ENCODE measurements at regions not wholly inside any gene's neighbourhood (a gene's known extent, or its start where the extent isn't known, plus 50 kb on each side); places are given as distances from the start of the nearest gene placed in this dataset.

DNA sequence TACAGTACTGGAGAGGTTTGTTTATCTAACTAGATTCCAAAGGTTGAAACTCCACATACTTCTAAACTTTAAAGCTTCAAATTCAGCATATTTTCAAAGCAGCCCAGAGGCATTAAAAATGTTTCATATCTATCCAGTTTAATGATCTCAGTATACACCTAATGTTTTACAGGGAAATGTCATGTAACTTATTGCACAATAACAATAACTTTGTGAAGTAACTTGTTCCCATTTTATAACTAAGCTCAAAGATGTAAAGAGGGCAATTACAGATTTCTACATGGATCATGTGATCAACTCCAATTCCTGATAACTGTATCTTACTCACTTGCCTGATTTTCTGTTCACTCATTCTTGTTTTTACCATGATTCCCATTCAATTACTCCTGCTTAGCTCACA, 610.0 kb downstream of the TAF11L14 start:
- Histone ChIP-seq H3K9me1 (ENCODE audit: control insufficient read depth, extremely low read depth, insufficient read depth, low read length) (no peaks in the 10 kb centered on the region), H3K4me3 (ENCODE audit: control insufficient read depth in 2 of 3, extremely low read depth in 1 of 3, insufficient read depth in 2 of 3, low read depth in 1 of 3, low read length in 3 of 3) (no peak overlapping the region), H3K9ac (ENCODE audit: control insufficient read depth, extremely low read depth, insufficient read depth, low read length) (no peak overlapping the region), H3K27me3 (ENCODE audit: control insufficient read depth, extremely low read depth, insufficient read depth, low read length) (no peaks in the 10 kb centered on the region), H3K79me2 (ENCODE audit: control insufficient read depth, insufficient read depth, low read length) (no peaks in the 10 kb centered on the region), H3K4me1 (ENCODE audit: control insufficient read depth, extremely low read depth, insufficient read depth, low read length) (no peaks in the 10 kb centered on the region), H3K27ac (ENCODE audit: control insufficient read depth, insufficient read depth, low read length) (no peak overlapping the region), H4K20me1 (ENCODE audit: control insufficient read depth, extremely low read depth, insufficient read depth, low read length) (no peaks in the 10 kb centered on the region), H3K36me3 (ENCODE audit: control insufficient read depth in 2 of 2, extremely low read depth in 1 of 2, insufficient read depth in 2 of 2, low read length in 2 of 2) (no peaks in the 10 kb centered on the region), H3K4me2 (ENCODE audit: control insufficient read depth, extremely low read depth, insufficient read depth, low read depth, low read length) (no peak overlapping the region), H2AFZ (ENCODE audit: control insufficient read depth, low read length) (no peak overlapping the region), H3K9me3 (ENCODE audit: control insufficient read depth, low read depth, low read length) (no peaks in the 10 kb centered on the region)
- no peak for FAIRE-seq
- no peak for DNase-seq (ENCODE audit: low read depth, low spot score)
- dilution Hi-C loops (cut with MboI; ENCODE audit: extremely low pct_ligation_motif_present, low sequenced_read_pairs) = no loop called here
- no peak for TF ChIP-seq EZH2 (IDR thresholded peaks at IDR 0.05; ENCODE audit: low read length)
- TF ChIP-seq, protein P1, sequence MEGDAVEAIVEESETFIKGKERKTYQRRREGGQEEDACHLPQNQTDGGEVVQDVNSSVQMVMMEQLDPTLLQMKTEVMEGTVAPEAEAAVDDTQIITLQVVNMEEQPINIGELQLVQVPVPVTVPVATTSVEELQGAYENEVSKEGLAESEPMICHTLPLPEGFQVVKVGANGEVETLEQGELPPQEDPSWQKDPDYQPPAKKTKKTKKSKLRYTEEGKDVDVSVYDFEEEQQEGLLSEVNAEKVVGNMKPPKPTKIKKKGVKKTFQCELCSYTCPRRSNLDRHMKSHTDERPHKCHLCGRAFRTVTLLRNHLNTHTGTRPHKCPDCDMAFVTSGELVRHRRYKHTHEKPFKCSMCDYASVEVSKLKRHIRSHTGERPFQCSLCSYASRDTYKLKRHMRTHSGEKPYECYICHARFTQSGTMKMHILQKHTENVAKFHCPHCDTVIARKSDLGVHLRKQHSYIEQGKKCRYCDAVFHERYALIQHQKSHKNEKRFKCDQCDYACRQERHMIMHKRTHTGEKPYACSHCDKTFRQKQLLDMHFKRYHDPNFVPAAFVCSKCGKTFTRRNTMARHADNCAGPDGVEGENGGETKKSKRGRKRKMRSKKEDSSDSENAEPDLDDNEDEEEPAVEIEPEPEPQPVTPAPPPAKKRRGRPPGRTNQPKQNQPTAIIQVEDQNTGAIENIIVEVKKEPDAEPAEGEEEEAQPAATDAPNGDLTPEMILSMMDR (optimal IDR thresholded peaks at IDR 0.05 in 1 of 3, IDR thresholded peaks at IDR 0.05 in 1 of 3, conservative IDR thresholded peaks at IDR 0.05 in 1 of 3; ENCODE audit: extremely low read depth in 1 of 3, insufficient read depth in 2 of 3, low read length in 3 of 3) = no peak

DNA sequence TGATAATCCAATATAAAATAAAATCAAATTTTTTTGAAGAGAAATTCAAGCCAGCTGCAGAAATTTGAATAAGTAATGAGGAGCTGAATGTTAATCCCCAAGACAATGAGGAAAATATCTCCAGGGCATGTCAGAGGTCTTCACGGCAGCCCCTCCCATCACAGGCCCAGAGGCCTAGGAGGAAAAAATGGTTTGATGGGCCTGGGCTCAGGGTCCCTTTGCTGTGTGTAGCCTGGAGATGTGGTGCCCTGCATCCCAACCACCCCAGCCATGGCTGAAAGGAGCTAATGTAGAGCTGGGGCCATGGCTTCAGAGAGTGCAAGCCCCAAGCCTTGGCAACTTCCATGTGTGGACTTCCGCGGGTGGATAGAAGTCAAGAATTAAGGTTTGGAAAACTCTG, 618.3 kb downstream of the TAF11L14 start:
- H2AFZ ChIP-seq (ENCODE audit: control insufficient read depth, low read length) = no peak overlapping the region
- no peaks in the 10 kb centered on the region for H3K9me1 ChIP-seq (ENCODE audit: control insufficient read depth, extremely low read depth, insufficient read depth, low read length)
- H3K27me3 ChIP-seq (ENCODE audit: control insufficient read depth, extremely low read depth, insufficient read depth, low read length) = no peaks in the 10 kb centered on the region
- DNase-seq (ENCODE audit: low read depth, low spot score) (no peak), FAIRE-seq (no peak)
- H4K20me1 ChIP-seq (ENCODE audit: control insufficient read depth, extremely low read depth, insufficient read depth, low read length) = no peaks in the 10 kb centered on the region
- H3K9me3 ChIP-seq (ENCODE audit: control insufficient read depth, low read depth, low read length) = peaks cover 4% of the 10 kb centered on the region
- H3K27ac ChIP-seq (ENCODE audit: control insufficient read depth, insufficient read depth, low read length) = no peak overlapping the region
- dilution Hi-C loops (cut with MboI; ENCODE audit: extremely low pct_ligation_motif_present, low sequenced_read_pairs) = no loop called here
- H3K9ac ChIP-seq (ENCODE audit: control insufficient read depth, extremely low read depth, insufficient read depth, low read length) = no peak overlapping the region
- no peak for TF ChIP-seq EZH2 (IDR thresholded peaks at IDR 0.05; ENCODE audit: low read length)
- TF ChIP-seq, protein P1 (optimal IDR thresholded peaks at IDR 0.05 in 1 of 3, IDR thresholded peaks at IDR 0.05 in 1 of 3, conservative IDR thresholded peaks at IDR 0.05 in 1 of 3; ENCODE audit: extremely low read depth in 1 of 3, insufficient read depth in 2 of 3, low read length in 3 of 3) = no peak
- H3K4me1 ChIP-seq (ENCODE audit: control insufficient read depth, extremely low read depth, insufficient read depth, low read length) = no peaks in the 10 kb centered on the region
- no peak overlapping the region for H3K4me2 ChIP-seq (ENCODE audit: control insufficient read depth, extremely low read depth, insufficient read depth, low read depth, low read length)
- no peaks in the 10 kb centered on the region for H3K79me2 ChIP-seq (ENCODE audit: control insufficient read depth, insufficient read depth, low read length)
- H3K4me3 ChIP-seq (ENCODE audit: control insufficient read depth in 2 of 3, extremely low read depth in 1 of 3, insufficient read depth in 2 of 3, low read depth in 1 of 3, low read length in 3 of 3) = no peak overlapping the region
- no peaks in the 10 kb centered on the region for H3K36me3 ChIP-seq (ENCODE audit: control insufficient read depth in 2 of 2, extremely low read depth in 1 of 2, insufficient read depth in 2 of 2, low read length in 2 of 2)
